HFFc6 (cell line): ENCODE measurements at regions not wholly inside any gene's neighbourhood (a gene's known extent, or its start where the extent isn't known, plus 50 kb on each side); places are given as distances from the start of the nearest gene placed in this dataset.

Source experiments
- DNase-seq: peaks from one replicate; pipeline ENCODE4 v3.0.0-alpha.2; 2018
- H3K27ac Mint-ChIP-seq: 2 replicates; pipeline ENCODE4 v1.8.0; 2020; ENCODE audit warnings: mild to moderate bottlenecking, mixed read lengths
- H3K27me3 Mint-ChIP-seq: 2 replicates; pipeline ENCODE4 v1.8.0; 2021; ENCODE audit warnings: mild to moderate bottlenecking, moderate library complexity, mixed read lengths; ENCODE audit not compliant: insufficient read depth
- H3K36me3 Mint-ChIP-seq: 2 replicates; pipeline ENCODE4 v1.8.0; 2021; ENCODE audit warnings: low read depth, mixed read lengths
- H3K4me1 Mint-ChIP-seq: 2 replicates; pipeline ENCODE4 v1.8.0; 2020; ENCODE audit warnings: low read depth, mixed read lengths
- H3K4me3 Mint-ChIP-seq: 2 replicates; pipeline ENCODE4 v1.8.0; 2020; ENCODE audit warnings: mild to moderate bottlenecking, moderate library complexity, mixed read lengths
- H3K9me3 Mint-ChIP-seq: 2 replicates; pipeline ENCODE4 v1.8.0; 2020; ENCODE audit warnings: mild to moderate bottlenecking, mixed read lengths
- TF ChIP-seq, protein P1 (sequence below): fragments of 200-600 bp; sonication (generic); IDR thresholded peaks from 2 replicates; pipeline ENCODE4 v1.5.0; 2021; ENCODE audit warnings: antibody characterized with exemption, mild to moderate bottlenecking

- Mint-ChIP-seq H3K27ac (no peak overlapping the region), H3K9me3 (peaks cover 3% of the 10 kb centered on the region; the same call in 1 of the 2 replicates), H3K4me1 (no peaks in the 10 kb centered on the region), H3K36me3 (no peaks in the 10 kb centered on the region), H3K27me3 (no peaks in the 10 kb centered on the region), H3K4me3 (no peak overlapping the region)
- TF ChIP-seq, protein P1, sequence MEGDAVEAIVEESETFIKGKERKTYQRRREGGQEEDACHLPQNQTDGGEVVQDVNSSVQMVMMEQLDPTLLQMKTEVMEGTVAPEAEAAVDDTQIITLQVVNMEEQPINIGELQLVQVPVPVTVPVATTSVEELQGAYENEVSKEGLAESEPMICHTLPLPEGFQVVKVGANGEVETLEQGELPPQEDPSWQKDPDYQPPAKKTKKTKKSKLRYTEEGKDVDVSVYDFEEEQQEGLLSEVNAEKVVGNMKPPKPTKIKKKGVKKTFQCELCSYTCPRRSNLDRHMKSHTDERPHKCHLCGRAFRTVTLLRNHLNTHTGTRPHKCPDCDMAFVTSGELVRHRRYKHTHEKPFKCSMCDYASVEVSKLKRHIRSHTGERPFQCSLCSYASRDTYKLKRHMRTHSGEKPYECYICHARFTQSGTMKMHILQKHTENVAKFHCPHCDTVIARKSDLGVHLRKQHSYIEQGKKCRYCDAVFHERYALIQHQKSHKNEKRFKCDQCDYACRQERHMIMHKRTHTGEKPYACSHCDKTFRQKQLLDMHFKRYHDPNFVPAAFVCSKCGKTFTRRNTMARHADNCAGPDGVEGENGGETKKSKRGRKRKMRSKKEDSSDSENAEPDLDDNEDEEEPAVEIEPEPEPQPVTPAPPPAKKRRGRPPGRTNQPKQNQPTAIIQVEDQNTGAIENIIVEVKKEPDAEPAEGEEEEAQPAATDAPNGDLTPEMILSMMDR, result no peak
- DNase-seq, result no peak
Observed at GRCh38 chrX:28205126-28205525, 223.9 kb upstream of the DCAF8L1 start.

- Mint-ChIP-seq H3K9me3 (no peaks in the 10 kb centered on the region), H3K36me3 (no peaks in the 10 kb centered on the region), H3K4me3 (no peak overlapping the region), H3K4me1 (no peaks in the 10 kb centered on the region), H3K27ac (no peak overlapping the region), H3K27me3 (no peaks in the 10 kb centered on the region)
- TF ChIP-seq, protein P1, result no peak
- no peak for DNase-seq
Observed at GRCh38 chrX:28189011-28189410, 207.8 kb upstream of the DCAF8L1 start.

DNA sequence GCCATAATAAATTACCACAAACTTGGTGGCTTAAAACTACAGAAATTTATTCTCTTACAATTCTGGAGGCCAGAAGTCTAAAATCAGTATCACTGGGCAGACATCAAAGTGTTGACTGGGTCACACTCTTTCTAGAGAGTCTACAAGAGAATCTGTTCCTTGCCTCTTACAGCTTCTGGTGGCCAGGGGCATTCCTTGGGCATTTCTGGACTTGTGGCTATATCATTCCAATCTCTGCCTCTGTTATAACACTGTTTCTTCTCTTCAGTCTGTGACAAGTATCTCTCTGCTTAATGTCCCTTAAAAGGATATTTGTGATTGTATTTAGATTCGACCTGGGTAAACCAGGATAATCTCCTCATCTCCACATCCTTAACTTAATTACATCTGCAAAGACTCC lies 207.3 kb upstream of the DCAF8L1 start:
- no peak for DNase-seq
- Mint-ChIP-seq H3K27ac (no peak overlapping the region), H3K36me3 (no peaks in the 10 kb centered on the region), H3K27me3 (no peaks in the 10 kb centered on the region), H3K9me3 (no peaks in the 10 kb centered on the region), H3K4me1 (no peaks in the 10 kb centered on the region), H3K4me3 (no peak overlapping the region)
- TF ChIP-seq, protein P1, result no peak

- Mint-ChIP-seq H3K27ac (no peak overlapping the region), H3K9me3 (no peaks in the 10 kb centered on the region; the same call in 1 of the 2 replicates), H3K4me1 (no peaks in the 10 kb centered on the region), H3K4me3 (no peak overlapping the region), H3K36me3 (no peaks in the 10 kb centered on the region), H3K27me3 (no peaks in the 10 kb centered on the region)
- no peak for DNase-seq
- TF ChIP-seq, protein P1, result no peak
Observed at GRCh38 chrX:28180096-28180495, 198.8 kb upstream of the DCAF8L1 start.

GRCh38 chrX:28178206-28178605 lies 197.0 kb upstream of the DCAF8L1 start:
- H3K4me1 Mint-ChIP-seq, result no peaks in the 10 kb centered on the region

More at GRCh38 chrX:28178206-28178605, 197.0 kb upstream of the DCAF8L1 start:
- H3K4me3 Mint-ChIP-seq, result no peak overlapping the region
- TF ChIP-seq, protein P1, result no peak
- no peaks in the 10 kb centered on the region for H3K27me3 Mint-ChIP-seq
- no peaks in the 10 kb centered on the region for H3K36me3 Mint-ChIP-seq
- no peak for DNase-seq
- peaks cover 7% of the 10 kb centered on the region for H3K9me3 Mint-ChIP-seq
- H3K27ac Mint-ChIP-seq, result no peak overlapping the region
